GM12878 (cell line): ENCODE measurements at regions not wholly inside any gene's neighbourhood (a gene's known extent, or its start where the extent isn't known, plus 50 kb on each side); places are given as distances from the start of the nearest gene placed in this dataset.

Experiments used
- ATAC-seq: fragments of 200-7000 bp; cut with Tn5 transposase; 3 replicates; pipeline ENCODE4 v1.9.1; 2020; ENCODE audit warnings: mild to moderate bottlenecking, moderate library complexity
- BruUV-seq: library from RNA; stranded (reverse); fragments of 400-500 nt; replicated peaks from 2 replicates; lab custom pipeline; 2021; lab: Mats Ljungman, UMichigan
- CTCF ChIA-PET: fragments of 300-600 bp; sonication (Branson Sonifier 250); formaldehyde crosslinking; extraction: SDS; loops from one replicate; lab custom pipeline; 2021; ENCODE audit warnings: inconsistent platforms; lab: Yijun Ruan, JAX
- POLR2A ChIA-PET: fragments of 350-600 bp; formaldehyde crosslinking; extraction: SDS; loops from one replicate; lab custom pipeline; 2021; ENCODE audit warnings: inconsistent platforms; lab: Charles Lee
- RAD21 ChIA-PET: fragments of 300-600 bp; sonication (Branson Sonifier 250); formaldehyde crosslinking; loops from one replicate; lab custom pipeline; 2023; ENCODE audit warnings: antibody characterized with exemption; ENCODE audit not compliant: unreplicated experiment; lab: Charles Lee
- SMC1A ChIA-PET: fragments of 300-600 bp; sonication (Branson Sonifier 250); formaldehyde crosslinking; loops from one replicate; lab custom pipeline; 2023; ENCODE audit not compliant: unreplicated experiment, uncharacterized antibody; lab: Charles Lee
- DNase-seq: peaks from one replicate; pipeline ENCODE4 v3.0.0-alpha.2; 2011; ENCODE audit warnings: low read depth, low spot score
- FAIRE-seq: peaks from 3 replicates; lab custom pipeline; 2011; peaks lifted over from hg19 to GRCh38; lab: Jason Lieb, UNC
- H2AFZ ChIP-seq: 2 replicates; pipeline ENCODE4 v1.6.0; 2011; ENCODE audit warnings: low read depth, low read length, control low read depth; ENCODE audit not compliant: control insufficient read depth
- H3K27ac ChIP-seq: 2 replicates; pipeline ENCODE4 v1.5.1; 2011; ENCODE audit warnings: control low read depth; ENCODE audit not compliant: control insufficient read depth, insufficient read depth
- H3K27me3 ChIP-seq, 2 experiments: replicated peaks in 1 of 2; 2 replicates each; pipeline versions ENCODE4 v1.6.0 to v1.6.1; 2011; ENCODE audit warnings: low read length in 1 of 2; ENCODE audit not compliant: control insufficient read depth in 2 of 2, insufficient read depth in 2 of 2
- H3K36me3 ChIP-seq, 2 experiments: 2 replicates each; pipeline ENCODE4 v1.5.1; 2011; ENCODE audit warnings: low read length in 1 of 2; ENCODE audit not compliant: control insufficient read depth in 2 of 2, insufficient read depth in 2 of 2
- H3K4me1 ChIP-seq: 2 replicates; pipeline ENCODE4 v1.6.1; 2011; ENCODE audit warnings: mild to moderate bottlenecking, low read length, moderate library complexity, mixed read lengths; ENCODE audit not compliant: control insufficient read depth, insufficient read depth
- H3K4me2 ChIP-seq: 2 replicates; pipeline ENCODE4 v1.6.0; 2011; ENCODE audit warnings: control low read depth; ENCODE audit not compliant: control insufficient read depth, insufficient read depth
- H3K4me3 ChIP-seq: fragments of 200-600 bp; sonication (generic); 2 replicates; pipeline ENCODE4 v1.5.1; 2016
- H3K79me2 ChIP-seq: 2 replicates; pipeline ENCODE4 v1.6.0; 2011; ENCODE audit warnings: low read length; ENCODE audit not compliant: control insufficient read depth, insufficient read depth
- H3K9ac ChIP-seq: 2 replicates; pipeline ENCODE4 v1.8.0; 2011; ENCODE audit warnings: low read length, control low read depth, mixed read lengths; ENCODE audit not compliant: control insufficient read depth, insufficient read depth
- H3K9me3 ChIP-seq: replicated peaks from 3 replicates; pipeline ENCODE4 v1.5.1; 2011; ENCODE audit warnings: mild to moderate bottlenecking, low read length; ENCODE audit not compliant: control insufficient read depth, insufficient read depth
- H4K20me1 ChIP-seq: 2 replicates; pipeline ENCODE4 v1.6.0; 2011; ENCODE audit not compliant: control insufficient read depth, insufficient read depth
- ASH2L ChIP-seq: fragments of 300-600, 200-600 bp; sonication (generic); IDR thresholded peaks from 2 replicates; pipeline ENCODE4 v1.6.1; 2017; ENCODE audit warnings: low read depth, mild to moderate bottlenecking, borderline replicate concordance
- CBX5 ChIP-seq: sonication (generic); IDR thresholded peaks from 2 replicates; pipeline ENCODE4 v1.6.1; 2016; ENCODE audit warnings: low read depth, moderate library complexity, mild to moderate bottlenecking, inconsistent platforms
- CHD1 ChIP-seq: IDR thresholded peaks from 2 replicates; pipeline ENCODE4 v1.6.1; 2012; ENCODE audit warnings: low read depth, low read length, improper control_type of control experiment
- DPF2 ChIP-seq: fragments of 450-650 bp; IDR thresholded peaks from 2 replicates; pipeline ENCODE4 v1.6.1; 2017; ENCODE audit warnings: mild to moderate bottlenecking
- E2F4 ChIP-seq: IDR thresholded peaks from 2 replicates; pipeline ENCODE4 v1.6.1; 2012; ENCODE audit warnings: low read depth, low read length, improper control_type of control experiment
- FOS ChIP-seq: IDR thresholded peaks from 3 replicates; pipeline ENCODE4 v1.6.1; 2011; ENCODE audit warnings: borderline replicate concordance; ENCODE audit not compliant: insufficient read length; ENCODE audit errors: extremely low read depth
- IKZF2 ChIP-seq, 2 experiments: fragments of 450-650 bp; IDR thresholded peaks; 2 replicates each; pipeline ENCODE4 v1.6.1; 2017; ENCODE audit warnings: mild to moderate bottlenecking in 2 of 2, moderate library complexity in 2 of 2
- MTA2 ChIP-seq: fragments of 450-650 bp; IDR thresholded peaks from 2 replicates; pipeline ENCODE4 v1.6.1; 2016; ENCODE audit warnings: low read depth, mild to moderate bottlenecking, moderate library complexity
- PML ChIP-seq: IDR thresholded peaks from 2 replicates; pipeline ENCODE4 v1.6.1; 2012; ENCODE audit warnings: low read length, inconsistent platforms
- RELA ChIP-seq: fragments of 450-650 bp; IDR thresholded peaks from 2 replicates; pipeline ENCODE4 v1.8.0; 2014; ENCODE audit warnings: borderline replicate concordance; ENCODE audit not compliant: partially characterized antibody
- RUNX3 ChIP-seq: IDR thresholded peaks from 2 replicates; pipeline ENCODE4 v1.6.1; 2012; ENCODE audit warnings: low read length, inconsistent platforms
- SMAD5 ChIP-seq: IDR thresholded peaks from 2 replicates; pipeline ENCODE4 v1.6.1; 2016; ENCODE audit warnings: antibody characterized with exemption, low read depth
- ZSCAN29 ChIP-seq: fragments of 450-650 bp; IDR thresholded peaks from 2 replicates; pipeline ENCODE4 v1.6.1; 2017; ENCODE audit warnings: mild to moderate bottlenecking, moderate library complexity
- WGBS: methylation state at CpG from one replicate; pipeline ENCODE4 v1.1.6; 2016; ENCODE audit warnings: low lambda C conversion rate; ENCODE audit not compliant: insufficient replicate concordance, insufficient coverage; ENCODE audit errors: missing lambda C conversion rate; 5-methylcytosine and 5-hydroxymethylcytosine counted together
- in situ Hi-C: fragments of 300-500 bp; cut with MboI; formaldehyde crosslinking; loops from 9 replicates; pipeline ENCODE4 v1.14.3; 2018; ENCODE audit warnings: mixed read lengths
- intact Hi-C: fragments of 100-400 bp; cut with micrococcal nuclease; formaldehyde crosslinking; loops from one replicate; pipeline ENCODE4 v1.14.2; 2022; ENCODE audit not compliant: unreplicated experiment
- TF ChIP-seq, protein P1 (sequence below): IDR thresholded peaks from 2 replicates; pipeline ENCODE4 v1.6.1; 2012; ENCODE audit warnings: mild to moderate bottlenecking, low read depth, low read length
- TF ChIP-seq, protein P2 (sequence below): IDR thresholded peaks from 2 replicates; pipeline ENCODE4 v1.6.1; 2011; ENCODE audit warnings: borderline replicate concordance, low read depth, mild to moderate bottlenecking, moderate library complexity, mixed read lengths, low read length; ENCODE audit not compliant: insufficient read depth; ENCODE audit errors: extremely low read length
- TF ChIP-seq, protein P3 (sequence below): IDR thresholded peaks from 2 replicates; pipeline ENCODE4 v1.6.1; 2012; ENCODE audit warnings: improper control_type of control experiment, low read depth, low read length; ENCODE audit not compliant: insufficient replicate concordance

DNA sequence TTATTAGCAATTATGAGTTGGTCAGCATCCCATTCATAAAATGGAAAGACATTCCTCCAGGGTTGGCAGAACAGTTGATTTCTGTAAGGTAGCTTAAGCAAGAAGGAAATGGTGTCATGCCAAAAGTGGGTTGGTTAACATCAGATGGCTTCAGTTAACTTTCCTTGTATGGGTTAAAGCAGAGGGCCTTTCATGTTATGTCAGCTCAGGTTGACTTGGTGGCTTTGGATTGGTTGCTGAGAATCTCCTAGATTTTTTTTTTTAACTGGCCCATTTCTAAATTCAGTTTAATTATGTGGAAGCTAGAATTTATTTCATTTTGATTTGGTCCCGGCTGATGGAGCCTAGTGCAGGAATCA is 87.8 kb downstream of the BBS10 start:
- Histone ChIP-seq H3K27me3 (no peaks in the 10 kb centered on the region; a peak in 1 of 4 replicates), H3K4me3 (no peak overlapping the region), H3K36me3 (no peaks in the 10 kb centered on the region), H3K9ac (no peak overlapping the region), H3K9me3 (no peaks in the 10 kb centered on the region), H3K4me1 (no peaks in the 10 kb centered on the region), H3K4me2 (no peak overlapping the region), H3K79me2 (no peaks in the 10 kb centered on the region), H2AFZ (no peak overlapping the region), H4K20me1 (no peaks in the 10 kb centered on the region), H3K27ac (no peak overlapping the region)
- RAD21 ChIA-PET, result no interaction called here
- WGBS, result 100% methylated on average over 1 of the region's 1 CpG
- SMC1A ChIA-PET, result interaction anchor here (1.5 kb wide), 1 partner anchor 11 kb away, joined by 3 read pairs; no protein-coding TSS in a partner anchor
- DNase-seq, result no peak
- POLR2A ChIA-PET, result no interaction called here
- FAIRE-seq, result no peak
- CTCF ChIA-PET, result interaction anchor here (0.8 to 0.9 kb wide), 2 partner anchors 12 to 27 kb away, joined by 3 to 4 read pairs; no protein-coding TSS in a partner anchor
- intact Hi-C loops, result no loop called here
- BruUV-seq, result no TSS peak
- in situ Hi-C loops, result no loop called here
- no peak for ATAC-seq
- no peak for TF ChIP-seq RELA
- TF ChIP-seq MTA2, result no peak
- no peak for TF ChIP-seq CBX5
- TF ChIP-seq ASH2L, result no peak
- TF ChIP-seq, protein P1, sequence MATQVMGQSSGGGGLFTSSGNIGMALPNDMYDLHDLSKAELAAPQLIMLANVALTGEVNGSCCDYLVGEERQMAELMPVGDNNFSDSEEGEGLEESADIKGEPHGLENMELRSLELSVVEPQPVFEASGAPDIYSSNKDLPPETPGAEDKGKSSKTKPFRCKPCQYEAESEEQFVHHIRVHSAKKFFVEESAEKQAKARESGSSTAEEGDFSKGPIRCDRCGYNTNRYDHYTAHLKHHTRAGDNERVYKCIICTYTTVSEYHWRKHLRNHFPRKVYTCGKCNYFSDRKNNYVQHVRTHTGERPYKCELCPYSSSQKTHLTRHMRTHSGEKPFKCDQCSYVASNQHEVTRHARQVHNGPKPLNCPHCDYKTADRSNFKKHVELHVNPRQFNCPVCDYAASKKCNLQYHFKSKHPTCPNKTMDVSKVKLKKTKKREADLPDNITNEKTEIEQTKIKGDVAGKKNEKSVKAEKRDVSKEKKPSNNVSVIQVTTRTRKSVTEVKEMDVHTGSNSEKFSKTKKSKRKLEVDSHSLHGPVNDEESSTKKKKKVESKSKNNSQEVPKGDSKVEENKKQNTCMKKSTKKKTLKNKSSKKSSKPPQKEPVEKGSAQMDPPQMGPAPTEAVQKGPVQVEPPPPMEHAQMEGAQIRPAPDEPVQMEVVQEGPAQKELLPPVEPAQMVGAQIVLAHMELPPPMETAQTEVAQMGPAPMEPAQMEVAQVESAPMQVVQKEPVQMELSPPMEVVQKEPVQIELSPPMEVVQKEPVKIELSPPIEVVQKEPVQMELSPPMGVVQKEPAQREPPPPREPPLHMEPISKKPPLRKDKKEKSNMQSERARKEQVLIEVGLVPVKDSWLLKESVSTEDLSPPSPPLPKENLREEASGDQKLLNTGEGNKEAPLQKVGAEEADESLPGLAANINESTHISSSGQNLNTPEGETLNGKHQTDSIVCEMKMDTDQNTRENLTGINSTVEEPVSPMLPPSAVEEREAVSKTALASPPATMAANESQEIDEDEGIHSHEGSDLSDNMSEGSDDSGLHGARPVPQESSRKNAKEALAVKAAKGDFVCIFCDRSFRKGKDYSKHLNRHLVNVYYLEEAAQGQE, result no peak
- no peak for TF ChIP-seq PML
- TF ChIP-seq, protein P2, sequence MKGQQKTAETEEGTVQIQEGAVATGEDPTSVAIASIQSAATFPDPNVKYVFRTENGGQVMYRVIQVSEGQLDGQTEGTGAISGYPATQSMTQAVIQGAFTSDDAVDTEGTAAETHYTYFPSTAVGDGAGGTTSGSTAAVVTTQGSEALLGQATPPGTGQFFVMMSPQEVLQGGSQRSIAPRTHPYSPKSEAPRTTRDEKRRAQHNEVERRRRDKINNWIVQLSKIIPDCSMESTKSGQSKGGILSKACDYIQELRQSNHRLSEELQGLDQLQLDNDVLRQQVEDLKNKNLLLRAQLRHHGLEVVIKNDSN, result no peak
- TF ChIP-seq, protein P3, sequence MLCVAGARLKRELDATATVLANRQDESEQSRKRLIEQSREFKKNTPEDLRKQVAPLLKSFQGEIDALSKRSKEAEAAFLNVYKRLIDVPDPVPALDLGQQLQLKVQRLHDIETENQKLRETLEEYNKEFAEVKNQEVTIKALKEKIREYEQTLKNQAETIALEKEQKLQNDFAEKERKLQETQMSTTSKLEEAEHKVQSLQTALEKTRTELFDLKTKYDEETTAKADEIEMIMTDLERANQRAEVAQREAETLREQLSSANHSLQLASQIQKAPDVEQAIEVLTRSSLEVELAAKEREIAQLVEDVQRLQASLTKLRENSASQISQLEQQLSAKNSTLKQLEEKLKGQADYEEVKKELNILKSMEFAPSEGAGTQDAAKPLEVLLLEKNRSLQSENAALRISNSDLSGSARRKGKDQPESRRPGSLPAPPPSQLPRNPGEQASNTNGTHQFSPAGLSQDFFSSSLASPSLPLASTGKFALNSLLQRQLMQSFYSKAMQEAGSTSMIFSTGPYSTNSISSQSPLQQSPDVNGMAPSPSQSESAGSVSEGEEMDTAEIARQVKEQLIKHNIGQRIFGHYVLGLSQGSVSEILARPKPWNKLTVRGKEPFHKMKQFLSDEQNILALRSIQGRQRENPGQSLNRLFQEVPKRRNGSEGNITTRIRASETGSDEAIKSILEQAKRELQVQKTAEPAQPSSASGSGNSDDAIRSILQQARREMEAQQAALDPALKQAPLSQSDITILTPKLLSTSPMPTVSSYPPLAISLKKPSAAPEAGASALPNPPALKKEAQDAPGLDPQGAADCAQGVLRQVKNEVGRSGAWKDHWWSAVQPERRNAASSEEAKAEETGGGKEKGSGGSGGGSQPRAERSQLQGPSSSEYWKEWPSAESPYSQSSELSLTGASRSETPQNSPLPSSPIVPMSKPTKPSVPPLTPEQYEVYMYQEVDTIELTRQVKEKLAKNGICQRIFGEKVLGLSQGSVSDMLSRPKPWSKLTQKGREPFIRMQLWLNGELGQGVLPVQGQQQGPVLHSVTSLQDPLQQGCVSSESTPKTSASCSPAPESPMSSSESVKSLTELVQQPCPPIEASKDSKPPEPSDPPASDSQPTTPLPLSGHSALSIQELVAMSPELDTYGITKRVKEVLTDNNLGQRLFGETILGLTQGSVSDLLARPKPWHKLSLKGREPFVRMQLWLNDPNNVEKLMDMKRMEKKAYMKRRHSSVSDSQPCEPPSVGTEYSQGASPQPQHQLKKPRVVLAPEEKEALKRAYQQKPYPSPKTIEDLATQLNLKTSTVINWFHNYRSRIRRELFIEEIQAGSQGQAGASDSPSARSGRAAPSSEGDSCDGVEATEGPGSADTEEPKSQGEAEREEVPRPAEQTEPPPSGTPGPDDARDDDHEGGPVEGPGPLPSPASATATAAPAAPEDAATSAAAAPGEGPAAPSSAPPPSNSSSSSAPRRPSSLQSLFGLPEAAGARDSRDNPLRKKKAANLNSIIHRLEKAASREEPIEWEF, result no peak
- TF ChIP-seq IKZF2 (IDR thresholded peaks at IDR 0.05), result no peak
- no peak for TF ChIP-seq ZSCAN29
- no peak for TF ChIP-seq CHD1
- TF ChIP-seq DPF2, result no peak
- no peak for TF ChIP-seq FOS
- TF ChIP-seq RUNX3, result no peak
- TF ChIP-seq SMAD5, result no peak
- TF ChIP-seq E2F4, result no peak
